Gastroesophageal sphincter (tissue), 3 donors: ENCODE measurements at regions not wholly inside any gene's neighbourhood (a gene's known extent, or its start where the extent isn't known, plus 50 kb on each side); places are given as distances from the start of the nearest gene placed in this dataset.

Experiments
- POLR2A ChIP-seq, 2 donors: fragments of 450-650 bp; IDR thresholded peaks; one replicate each; pipeline ENCODE4 v1.6.1; 2017; ENCODE audit warnings: antibody characterized with exemption in 2 of 2, mild to moderate bottlenecking in 2 of 2, moderate library complexity in 1 of 2
- POLR2AphosphoS5 ChIP-seq: sonication (generic); formaldehyde crosslinking; IDR thresholded peaks from one replicate; pipeline ENCODE4 v1.6.1; 2017; ENCODE audit warnings: antibody characterized with exemption
- TF ChIP-seq, protein P1 (sequence below), 4 experiments: fragments of 200-600 bp in 2 of 4; fragments of 450-650 bp in 2 of 4; sonication (generic) in 1 of 4; IDR thresholded peaks; one replicate each; pipeline ENCODE4 v1.5.1; 2017 to 2019; ENCODE audit warnings: antibody characterized with exemption in 4 of 4, mild to moderate bottlenecking in 2 of 4, moderate library complexity in 2 of 4

DNA sequence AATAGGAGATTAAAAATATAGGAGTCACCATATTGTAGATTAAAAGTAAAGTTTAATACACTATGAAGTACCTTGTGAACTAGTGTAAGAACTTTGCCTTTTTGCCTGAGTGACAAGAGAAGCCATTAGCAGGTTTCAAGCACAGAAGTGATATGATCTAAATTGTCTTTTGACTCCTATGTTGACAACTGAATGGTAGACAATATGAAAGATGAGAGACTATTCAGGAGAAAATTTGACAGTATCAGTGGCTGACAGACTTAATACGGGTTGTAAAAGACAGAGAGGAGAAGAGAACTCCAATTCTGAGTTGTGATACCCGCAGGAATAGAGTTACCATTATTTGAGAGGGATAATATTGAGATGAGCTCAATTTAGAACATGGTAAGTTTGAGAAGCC is 1259.8 kb downstream of the PCDH7 start:
- TF ChIP-seq POLR2AphosphoS5 (no peak), POLR2A (IDR thresholded peaks at IDR 0.05) (no peak)
- TF ChIP-seq, protein P1, sequence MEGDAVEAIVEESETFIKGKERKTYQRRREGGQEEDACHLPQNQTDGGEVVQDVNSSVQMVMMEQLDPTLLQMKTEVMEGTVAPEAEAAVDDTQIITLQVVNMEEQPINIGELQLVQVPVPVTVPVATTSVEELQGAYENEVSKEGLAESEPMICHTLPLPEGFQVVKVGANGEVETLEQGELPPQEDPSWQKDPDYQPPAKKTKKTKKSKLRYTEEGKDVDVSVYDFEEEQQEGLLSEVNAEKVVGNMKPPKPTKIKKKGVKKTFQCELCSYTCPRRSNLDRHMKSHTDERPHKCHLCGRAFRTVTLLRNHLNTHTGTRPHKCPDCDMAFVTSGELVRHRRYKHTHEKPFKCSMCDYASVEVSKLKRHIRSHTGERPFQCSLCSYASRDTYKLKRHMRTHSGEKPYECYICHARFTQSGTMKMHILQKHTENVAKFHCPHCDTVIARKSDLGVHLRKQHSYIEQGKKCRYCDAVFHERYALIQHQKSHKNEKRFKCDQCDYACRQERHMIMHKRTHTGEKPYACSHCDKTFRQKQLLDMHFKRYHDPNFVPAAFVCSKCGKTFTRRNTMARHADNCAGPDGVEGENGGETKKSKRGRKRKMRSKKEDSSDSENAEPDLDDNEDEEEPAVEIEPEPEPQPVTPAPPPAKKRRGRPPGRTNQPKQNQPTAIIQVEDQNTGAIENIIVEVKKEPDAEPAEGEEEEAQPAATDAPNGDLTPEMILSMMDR (IDR thresholded peaks at IDR 0.05): no peak
